Smooth muscle cell (in vitro differentiated cells): ENCODE measurements at regions not wholly inside any gene's neighbourhood (a gene's known extent, or its start where the extent isn't known, plus 50 kb on each side); places are given as distances from the start of the nearest gene placed in this dataset.
"Not testable (repeated sequence)": the region's sequence is repeated elsewhere in the genome, so short reads cannot be mapped to it uniquely, and the experiment has no call there.

Experiments used
- DNase-seq: peaks from one replicate; lab custom pipeline; 2025; ENCODE audit not compliant: unreplicated experiment; lab: John Stamatoyannopoulos, UW
- H2AFZ ChIP-seq: fragments of 200-600 bp; sonication (generic); 2 replicates; pipeline ENCODE4 v1.6.0; 2016; ENCODE audit warnings: antibody characterized with exemption, low read depth, mild to moderate bottlenecking
- H3F3A ChIP-seq: fragments of 200-600 bp; sonication (generic); 2 replicates; pipeline ENCODE4 v1.6.0; 2017; ENCODE audit warnings: antibody characterized with exemption, low read depth
- H3K27ac ChIP-seq: fragments of 200-600 bp; sonication (generic); 2 replicates; pipeline ENCODE4 v1.5.1; 2016; ENCODE audit warnings: low read depth, mild to moderate bottlenecking
- H3K27me3 ChIP-seq: fragments of 200-600 bp; sonication (generic); 2 replicates; pipeline ENCODE4 v1.6.1; 2016; ENCODE audit warnings: low read depth, mild to moderate bottlenecking
- H3K36me3 ChIP-seq: fragments of 200-600 bp; sonication (generic); 2 replicates; pipeline ENCODE4 v1.5.1; 2016; ENCODE audit warnings: low read depth
- H3K4me1 ChIP-seq: fragments of 200-600 bp; sonication (generic); 2 replicates; pipeline ENCODE4 v1.5.1; 2016; ENCODE audit warnings: low read depth
- H3K4me2 ChIP-seq: fragments of 200-600 bp; sonication (generic); 2 replicates; pipeline ENCODE4 v1.6.0; 2016; ENCODE audit warnings: mild to moderate bottlenecking
- H3K4me3 ChIP-seq: fragments of 200-600 bp; sonication (generic); 2 replicates; pipeline ENCODE4 v1.5.1; 2016; ENCODE audit warnings: mild to moderate bottlenecking
- H3K79me2 ChIP-seq: fragments of 200-600 bp; sonication (generic); 2 replicates; pipeline ENCODE4 v1.6.0; 2016; ENCODE audit warnings: low read depth, mild to moderate bottlenecking
- H3K9ac ChIP-seq: fragments of 200-600 bp; sonication (generic); 2 replicates; pipeline ENCODE4 v1.6.0; 2016; ENCODE audit warnings: low read depth
- H3K9me3 ChIP-seq: fragments of 200-600 bp; sonication (generic); replicated peaks from 2 replicates; pipeline ENCODE4 v1.5.1; 2016; ENCODE audit warnings: low read depth
- H4K20me1 ChIP-seq: fragments of 200-600 bp; sonication (generic); 2 replicates; pipeline ENCODE4 v1.6.0; 2016; ENCODE audit warnings: low read depth
- CTCF ChIP-seq: fragments of 200-600 bp; sonication (generic); IDR thresholded peaks from 2 replicates; pipeline ENCODE4 v1.5.1; 2017; ENCODE audit warnings: borderline replicate concordance, mild to moderate bottlenecking, antibody characterized with exemption; ENCODE audit not compliant: insufficient read depth, poor library complexity, severe bottlenecking
- WGBS: methylation state at CpG from one replicate; pipeline ENCODE4 v1.1.7; 2016; ENCODE audit warnings: low lambda C conversion rate; 5-methylcytosine and 5-hydroxymethylcytosine counted together

DNA sequence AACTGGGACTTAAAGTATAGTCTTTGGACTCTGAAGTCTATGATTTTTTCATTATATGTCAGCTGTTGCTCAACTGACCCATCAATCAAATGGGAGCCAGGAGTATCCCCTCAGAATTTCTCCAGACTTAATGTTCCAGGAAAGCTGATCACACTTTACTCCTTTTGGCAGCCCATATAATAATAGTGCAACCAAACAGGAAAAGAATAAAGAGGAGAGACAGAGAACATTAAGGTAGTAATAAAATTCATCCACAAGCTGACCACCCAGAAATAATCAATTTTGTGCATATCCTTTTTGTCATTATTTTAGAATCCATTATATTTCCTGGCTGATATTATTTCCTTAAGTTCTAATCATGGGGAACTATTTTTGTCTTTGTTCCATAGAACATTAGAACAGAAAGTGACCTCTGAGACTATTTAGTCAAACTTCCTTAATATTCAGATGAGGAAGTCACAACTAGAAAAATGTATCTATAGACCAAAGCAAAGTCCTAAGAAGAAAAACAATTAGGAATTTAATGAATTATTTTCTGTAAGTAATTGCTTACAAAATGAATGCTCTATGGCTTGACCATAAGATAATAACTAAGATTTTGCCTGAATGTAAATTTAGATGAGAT lies 238.1 kb upstream of the SEL1L start:
- H2AFZ ChIP-seq: no peak overlapping the region
- TF ChIP-seq CTCF: no peak
- H3K36me3 ChIP-seq: no peaks in the 10 kb centered on the region
- no peak overlapping the region for H3K27ac ChIP-seq
- no peak for DNase-seq
- no peaks in the 10 kb centered on the region for H3K79me2 ChIP-seq
- no peaks in the 10 kb centered on the region for H3K9me3 ChIP-seq
- no peak overlapping the region for H3K9ac ChIP-seq
- H3K4me2 ChIP-seq: no peak overlapping the region
- no peaks in the 10 kb centered on the region for H4K20me1 ChIP-seq
- H3K27me3 ChIP-seq: no peaks in the 10 kb centered on the region
- peaks cover 8% of the 10 kb centered on the region for H3K4me1 ChIP-seq
- no peak overlapping the region for H3K4me3 ChIP-seq
- peaks cover 5% of the 10 kb centered on the region for H3F3A ChIP-seq

GRCh38 chr14:81772381-81772780 lies 238.7 kb upstream of the SEL1L start:
- Histone ChIP-seq H4K20me1 (no peaks in the 10 kb centered on the region), H3K4me2 (no peak overlapping the region)
- 69% methylated on average over 1 of the region's 1 CpG for WGBS

GRCh38 chr14:81776531-81776930 lies 242.9 kb upstream of the SEL1L start:
- 97% methylated on average over 2 of the region's 2 CpGs for WGBS
- no peak overlapping the region for H3K4me2 ChIP-seq
- H4K20me1 ChIP-seq: no peaks in the 10 kb centered on the region
- DNase-seq: no peak
- H3K27ac ChIP-seq: no peak overlapping the region
- H3K4me1 ChIP-seq: no peaks in the 10 kb centered on the region
- TF ChIP-seq CTCF: no peak
- no peak overlapping the region for H2AFZ ChIP-seq
- H3F3A ChIP-seq: no peaks in the 10 kb centered on the region
- no peaks in the 10 kb centered on the region for H3K9me3 ChIP-seq
- H3K9ac ChIP-seq: no peak overlapping the region
- no peaks in the 10 kb centered on the region for H3K79me2 ChIP-seq
- no peaks in the 10 kb centered on the region for H3K27me3 ChIP-seq
- H3K4me3 ChIP-seq: no peak overlapping the region
- no peaks in the 10 kb centered on the region for H3K36me3 ChIP-seq

More at GRCh38 chr14:81772381-81772780, 238.7 kb upstream of the SEL1L start:
- no peaks in the 10 kb centered on the region for H3K79me2 ChIP-seq
- H3K27me3 ChIP-seq: no peaks in the 10 kb centered on the region
- no peak overlapping the region for H3K4me3 ChIP-seq
- no peak overlapping the region for H2AFZ ChIP-seq
- no peak for DNase-seq
- no peak overlapping the region for H3K27ac ChIP-seq
- no peak for TF ChIP-seq CTCF
- no peaks in the 10 kb centered on the region for H3K9me3 ChIP-seq
- no peak overlapping the region for H3K9ac ChIP-seq
- H3F3A ChIP-seq: peaks cover 3% of the 10 kb centered on the region
- no peaks in the 10 kb centered on the region for H3K36me3 ChIP-seq
- H3K4me1 ChIP-seq: peaks cover 3% of the 10 kb centered on the region

GRCh38 chr14:81781798-81782197 lies 248.1 kb upstream of the SEL1L start:
- H3K36me3 ChIP-seq, H3K79me2 ChIP-seq, H2AFZ ChIP-seq, H4K20me1 ChIP-seq, H3K27me3 ChIP-seq, H3K4me2 ChIP-seq, H3K9me3 ChIP-seq, H3F3A ChIP-seq, DNase-seq, H3K4me1 ChIP-seq, H3K9ac ChIP-seq, H3K27ac ChIP-seq, H3K4me3 ChIP-seq: not testable (repeated sequence)
- 80% methylated on average over 7 of the region's 7 CpGs for WGBS
